HG03520 (cell line): ENCODE measurements at regions not wholly inside any gene's neighbourhood (a gene's known extent, or its start where the extent isn't known, plus 50 kb on each side); places are given as distances from the start of the nearest gene placed in this dataset.
"Not testable (repeated sequence)": the region's sequence is repeated elsewhere in the genome, so short reads cannot be mapped to it uniquely, and the experiment has no call there.

Experiments
- ATAC-seq: cut with Tn5 transposase; IDR thresholded peaks from one replicate; pipeline ENCODE4 v1.9.1; 2021; ENCODE audit warnings: mild to moderate bottlenecking, moderate library complexity; ENCODE audit not compliant: unreplicated experiment

- no peak for ATAC-seq
These were observed 223.8 kb upstream of the SMLR1 start for GRCh38 chr6:130603391-130603790.

- no peak for ATAC-seq
These were observed 222.3 kb upstream of the SMLR1 start for GRCh38 chr6:130604841-130605399.

GRCh38 chr6:130610303-130610702 lies 216.9 kb upstream of the SMLR1 start:
- no peak for ATAC-seq

- no peak for ATAC-seq
These were observed 215.8 kb upstream of the SMLR1 start for GRCh38 chr6:130611366-130611765.

- no peak for ATAC-seq
These were observed 214.0 kb upstream of the SMLR1 start for GRCh38 chr6:130613176-130613575.

- no peak for ATAC-seq
These were observed 211.4 kb upstream of the SMLR1 start for GRCh38 chr6:130615816-130616215.

- ATAC-seq: no peak
These were observed 209.5 kb upstream of the SMLR1 start for GRCh38 chr6:130617658-130618057.

GRCh38 chr6:130618806-130619205 lies 208.4 kb upstream of the SMLR1 start:
- ATAC-seq: not testable (repeated sequence)

GRCh38 chr6:130620338-130620781 lies 206.8 kb upstream of the SMLR1 start:
- ATAC-seq: no peak

- no peak for ATAC-seq
These were observed 205.1 kb upstream of the SMLR1 start for GRCh38 chr6:130622142-130622541.

GRCh38 chr6:130624046-130624445 lies 203.2 kb upstream of the SMLR1 start:
- ATAC-seq: no peak

- peak; percentile 88 for ATAC-seq
These were observed 201.2 kb upstream of the SMLR1 start for GRCh38 chr6:130625825-130626527.

GRCh38 chr6:130628862-130629261 lies 198.3 kb upstream of the SMLR1 start:
- no peak for ATAC-seq

GRCh38 chr6:130629640-130630039 lies 197.6 kb upstream of the SMLR1 start:
- no peak for ATAC-seq

GRCh38 chr6:130632277-130632676 lies 194.9 kb upstream of the SMLR1 start:
- no peak for ATAC-seq

GRCh38 chr6:130632897-130633296 lies 194.3 kb upstream of the SMLR1 start:
- no peak for ATAC-seq

GRCh38 chr6:130643361-130643760 lies 183.8 kb upstream of the SMLR1 start:
- no peak for ATAC-seq

- ATAC-seq: no peak
These were observed 183.0 kb upstream of the SMLR1 start for GRCh38 chr6:130644175-130644574.

- not testable (repeated sequence) for ATAC-seq
These were observed 182.4 kb upstream of the SMLR1 start for GRCh38 chr6:130644769-130645168.

- no peak for ATAC-seq
These were observed 180.0 kb upstream of the SMLR1 start for GRCh38 chr6:130647246-130647645.

GRCh38 chr6:130655586-130655985 lies 171.6 kb upstream of the SMLR1 start:
- no peak for ATAC-seq

GRCh38 chr6:130661077-130661476 lies 166.1 kb upstream of the SMLR1 start:
- no peak for ATAC-seq

GRCh38 chr6:130666786-130667185 lies 160.4 kb upstream of the SMLR1 start:
- no peak for ATAC-seq
